Adrenal gland (tissue), 5 donors: ENCODE measurements at regions not wholly inside any gene's neighbourhood (a gene's known extent, or its start where the extent isn't known, plus 50 kb on each side); places are given as distances from the start of the nearest gene placed in this dataset.
"Not testable (repeated sequence)": the region's sequence is repeated elsewhere in the genome, so short reads cannot be mapped to it uniquely, and the experiment has no call there.

Experiments
- CTCF ChIP-seq, 6 experiments: fragments of 450-650 bp in 4 of 6; fragments of 200-600 bp in 2 of 6; sonication (generic) in 1 of 6; IDR thresholded peaks; 1 replicate in 5 of 6; 2 replicates in 1 of 6; pipeline versions ENCODE4 v1.5.1 to v1.8.0; 2016 to 2021; ENCODE audit warnings: antibody characterized with exemption in 6 of 6, mild to moderate bottlenecking in 2 of 6, moderate library complexity in 1 of 6
- POLR2A ChIP-seq, 2 donors: fragments of 450-650 bp; IDR thresholded peaks; one replicate each; pipeline ENCODE4 v1.6.1; 2017; ENCODE audit warnings: antibody characterized with exemption in 2 of 2, mild to moderate bottlenecking in 2 of 2, moderate library complexity in 1 of 2
- donor health status: DM: no; HTN: no; CAD: no.

GRCh38 chr7:110563286-110563685 is 527.6 kb upstream of the LRRN3 start:
- not testable (repeated sequence) for TF ChIP-seq POLR2A, CTCF (IDR thresholded peaks at IDR 0.05)
